Mucosa of rectum (tissue), 2 donors: ENCODE measurements at regions not wholly inside any gene's neighbourhood (a gene's known extent, or its start where the extent isn't known, plus 50 kb on each side); places are given as distances from the start of the nearest gene placed in this dataset.

Experiments
- H3K27ac ChIP-seq, 2 donors: one replicate each; pipeline ENCODE4 v1.7.0; 2013; ENCODE audit warnings: inconsistent platforms in 2 of 2, low read depth in 2 of 2, low read length in 2 of 2
- H3K27me3 ChIP-seq, 2 donors: one replicate each; pipeline ENCODE4 v1.7.0; 2013; ENCODE audit warnings: low read length in 2 of 2; ENCODE audit not compliant: control insufficient read depth in 2 of 2, insufficient read depth in 2 of 2
- H3K36me3 ChIP-seq, 2 donors: one replicate each; pipeline ENCODE4 v1.7.0; 2013; ENCODE audit warnings: low read length in 2 of 2; ENCODE audit not compliant: control insufficient read depth in 2 of 2, insufficient read depth in 2 of 2
- H3K4me1 ChIP-seq, 2 donors: one replicate each; pipeline ENCODE4 v1.7.0; 2013; ENCODE audit warnings: low read length in 2 of 2, mild to moderate bottlenecking in 1 of 2; ENCODE audit not compliant: control insufficient read depth in 2 of 2, insufficient read depth in 2 of 2
- H3K4me3 ChIP-seq, 2 donors: one replicate each; pipeline ENCODE4 v1.7.0; 2013; ENCODE audit warnings: low read length in 2 of 2
- H3K9ac ChIP-seq, 2 donors: one replicate each; pipeline ENCODE4 v1.7.0; 2013; ENCODE audit warnings: low read length in 2 of 2, low read depth in 1 of 2, mild to moderate bottlenecking in 1 of 2
- H3K9me3 ChIP-seq, 2 donors: one replicate each; pipeline ENCODE4 v1.7.0; 2013; ENCODE audit warnings: low read length in 2 of 2; ENCODE audit not compliant: control insufficient read depth in 2 of 2
- donor health status: healthy.
- donor health status: Normal muscosa, but diverticular disease.

- Histone ChIP-seq H3K36me3 (no peaks in the 10 kb centered on the region), H3K4me3 (no peak overlapping the region), H3K27me3 (no peaks in the 10 kb centered on the region), H3K27ac (no peak overlapping the region), H3K9ac (no peak overlapping the region), H3K4me1 (no peaks in the 10 kb centered on the region), H3K9me3 (no peaks in the 10 kb centered on the region)
Measured at GRCh38 chr20:7137395-7138151, 370.1 kb downstream of the BMP2 start.

- Histone ChIP-seq H3K27ac (no peak overlapping the region), H3K27me3 (no peaks in the 10 kb centered on the region)
Measured at GRCh38 chr20:7144464-7144863, 377.0 kb downstream of the BMP2 start.

GRCh38 chr20:7146552-7147219 lies 379.2 kb downstream of the BMP2 start:
- Histone ChIP-seq H3K27ac (no peak overlapping the region), H3K4me3 (no peak overlapping the region), H3K36me3 (no peaks in the 10 kb centered on the region), H3K9ac (no peak overlapping the region), H3K9me3 (no peaks in the 10 kb centered on the region), H3K4me1 (no peaks in the 10 kb centered on the region), H3K27me3 (no peaks in the 10 kb centered on the region)

More at GRCh38 chr20:7144464-7144863, 377.0 kb downstream of the BMP2 start:
- Histone ChIP-seq H3K9ac (no peak overlapping the region), H3K9me3 (no peaks in the 10 kb centered on the region), H3K4me3 (no peak overlapping the region), H3K4me1 (no peaks in the 10 kb centered on the region), H3K36me3 (no peaks in the 10 kb centered on the region)

GRCh38 chr20:7147220-7147601 lies 379.7 kb downstream of the BMP2 start:
- H3K4me3 ChIP-seq: no peak overlapping the region
- no peaks in the 10 kb centered on the region for H3K36me3 ChIP-seq
- H3K27me3 ChIP-seq: no peaks in the 10 kb centered on the region
- H3K27ac ChIP-seq: no peak overlapping the region
- no peaks in the 10 kb centered on the region for H3K4me1 ChIP-seq
- H3K9me3 ChIP-seq: no peaks in the 10 kb centered on the region
- H3K9ac ChIP-seq: no peak overlapping the region

- H3K36me3 ChIP-seq: no peaks in the 10 kb centered on the region
- no peaks in the 10 kb centered on the region for H3K9me3 ChIP-seq
- H3K4me1 ChIP-seq: no peaks in the 10 kb centered on the region
- no peak overlapping the region for H3K4me3 ChIP-seq
- H3K9ac ChIP-seq: no peak overlapping the region
- no peak overlapping the region for H3K27ac ChIP-seq
- no peaks in the 10 kb centered on the region for H3K27me3 ChIP-seq
Measured at GRCh38 chr20:7151676-7152470, 384.4 kb downstream of the BMP2 start.

GRCh38 chr20:7155282-7155681 lies 387.8 kb downstream of the BMP2 start:
- H3K9ac ChIP-seq: no peak overlapping the region
- H3K36me3 ChIP-seq: no peaks in the 10 kb centered on the region
- H3K27ac ChIP-seq: no peak overlapping the region
- no peaks in the 10 kb centered on the region for H3K27me3 ChIP-seq
- H3K9me3 ChIP-seq: no peaks in the 10 kb centered on the region
- H3K4me3 ChIP-seq: no peak overlapping the region
- no peaks in the 10 kb centered on the region for H3K4me1 ChIP-seq

- Histone ChIP-seq H3K4me1 (no peaks in the 10 kb centered on the region), H3K36me3 (no peaks in the 10 kb centered on the region), H3K27me3 (no peaks in the 10 kb centered on the region), H3K27ac (no peak overlapping the region), H3K4me3 (no peak overlapping the region), H3K9me3 (no peaks in the 10 kb centered on the region), H3K9ac (no peak overlapping the region)
Measured at GRCh38 chr20:7155794-7156193, 388.3 kb downstream of the BMP2 start.

- no peaks in the 10 kb centered on the region for H3K9me3 ChIP-seq
- H3K27me3 ChIP-seq: no peaks in the 10 kb centered on the region
- no peaks in the 10 kb centered on the region for H3K4me1 ChIP-seq
- no peak overlapping the region for H3K27ac ChIP-seq
- H3K36me3 ChIP-seq: no peaks in the 10 kb centered on the region
- no peak overlapping the region for H3K9ac ChIP-seq
- H3K4me3 ChIP-seq: no peak overlapping the region
Measured at GRCh38 chr20:7159903-7160302, 392.4 kb downstream of the BMP2 start.

GRCh38 chr20:7161690-7162089 lies 394.2 kb downstream of the BMP2 start:
- H3K4me3 ChIP-seq: no peak overlapping the region
- no peak overlapping the region for H3K27ac ChIP-seq
- no peaks in the 10 kb centered on the region for H3K4me1 ChIP-seq
- H3K9ac ChIP-seq: no peak overlapping the region
- H3K9me3 ChIP-seq: no peaks in the 10 kb centered on the region
- H3K36me3 ChIP-seq: no peaks in the 10 kb centered on the region
- H3K27me3 ChIP-seq: no peaks in the 10 kb centered on the region

- Histone ChIP-seq H3K4me3 (no peak overlapping the region), H3K9me3 (no peaks in the 10 kb centered on the region), H3K36me3 (no peaks in the 10 kb centered on the region), H3K27ac (no peak overlapping the region), H3K27me3 (no peaks in the 10 kb centered on the region), H3K4me1 (no peaks in the 10 kb centered on the region), H3K9ac (no peak overlapping the region)
Measured at GRCh38 chr20:7171911-7172310, 404.4 kb downstream of the BMP2 start.
